Ureter (tissue), 1 donor: ENCODE measurements at regions not wholly inside any gene's neighbourhood (a gene's known extent, or its start where the extent isn't known, plus 50 kb on each side); places are given as distances from the start of the nearest gene placed in this dataset.

Experiments
- DNase-seq: peaks from one replicate; pipeline ENCODE4 v3.0.0-alpha.2; 2020; ENCODE audit warnings: low spot score
- donor health status: DM: yes; HTN: yes; CAD: no.

GRCh38 chr2:230642966-230643365 is 69.7 kb upstream of the CAB39 start:
- no peak for DNase-seq

- DNase-seq = no peak
Measured at GRCh38 chr2:230643576-230644291, 68.9 kb upstream of the CAB39 start.

- DNase-seq = no peak
Measured at GRCh38 chr2:230644356-230644935, 68.2 kb upstream of the CAB39 start.

GRCh38 chr2:230648356-230648755 is 64.3 kb upstream of the CAB39 start:
- DNase-seq = no peak

- no peak for DNase-seq
Measured at GRCh38 chr2:230650585-230651137, 62.0 kb upstream of the CAB39 start.

- DNase-seq = no peak
Measured at GRCh38 chr2:230654057-230654456, 58.6 kb upstream of the CAB39 start.

GRCh38 chr2:230657462-230657861 is 55.2 kb upstream of the CAB39 start:
- DNase-seq = no peak

GRCh38 chr2:230657906-230658305 is 54.7 kb upstream of the CAB39 start:
- DNase-seq = no peak

- no peak for DNase-seq
Measured at GRCh38 chr2:230658577-230658876, 54.1 kb upstream of the CAB39 start.

- no peak for DNase-seq
Measured at GRCh38 chr2:230658877-230659652, 53.6 kb upstream of the CAB39 start.

- DNase-seq = peak; percentile 55
Measured at GRCh38 chr2:230660294-230661060, 52.2 kb upstream of the CAB39 start.

- DNase-seq = no peak
Measured at GRCh38 chr2:230661072-230661957, 51.3 kb upstream of the CAB39 start.
